Stimulated activated CD8-positive, alpha-beta memory T cell treated with anti-CD3 and anti-CD28 coated beads, Interleukin-15, amount 100 ng/mL, for 4 hours (primary cell): ENCODE measurements at regions not wholly inside any gene's neighbourhood (a gene's known extent, or its start where the extent isn't known, plus 50 kb on each side); places are given as distances from the start of the nearest gene placed in this dataset.

Source experiments
- DNase-seq, 2 donors: peaks; one replicate each; pipeline ENCODE4 v3.0.0-alpha.2; 2020; ENCODE audit warnings: low read depth in 2 of 2

- no peak for DNase-seq
Observed at GRCh38 chr3:25288413-25288812, 139.7 kb upstream of the RARB start.

- no peak for DNase-seq
Observed at GRCh38 chr3:25289156-25289555, 138.9 kb upstream of the RARB start.

- DNase-seq: no peak
Observed at GRCh38 chr3:25289663-25290062, 138.4 kb upstream of the RARB start.

GRCh38 chr3:25291481-25291905, 136.6 kb upstream of the RARB start:
- no peak for DNase-seq

GRCh38 chr3:25292036-25292435, 136.0 kb upstream of the RARB start:
- DNase-seq: no peak

GRCh38 chr3:25292595-25292994, 135.5 kb upstream of the RARB start:
- no peak for DNase-seq

GRCh38 chr3:25293736-25294135, 134.3 kb upstream of the RARB start:
- no peak for DNase-seq

- DNase-seq: no peak
Observed at GRCh38 chr3:25294169-25294805, 133.8 kb upstream of the RARB start.

GRCh38 chr3:25297667-25298585, 130.1 kb upstream of the RARB start:
- DNase-seq: no peak

GRCh38 chr3:25300141-25300540, 127.9 kb upstream of the RARB start:
- DNase-seq: no peak

GRCh38 chr3:25304916-25305315, 123.1 kb upstream of the RARB start:
- DNase-seq: no peak

- DNase-seq: no peak
Observed at GRCh38 chr3:25306066-25306465, 122.0 kb upstream of the RARB start.

GRCh38 chr3:25306705-25307104, 121.4 kb upstream of the RARB start:
- DNase-seq: no peak

GRCh38 chr3:25313286-25313685, 114.8 kb upstream of the RARB start:
- no peak for DNase-seq

- DNase-seq: no peak
Observed at GRCh38 chr3:25324954-25325655, 103.0 kb upstream of the RARB start.

- no peak for DNase-seq
Observed at GRCh38 chr3:25335356-25335755, 92.7 kb upstream of the RARB start.

GRCh38 chr3:25338158-25338725, 89.8 kb upstream of the RARB start:
- no peak for DNase-seq

GRCh38 chr3:25339225-25339624, 88.8 kb upstream of the RARB start:
- no peak for DNase-seq

- DNase-seq: no peak
Observed at GRCh38 chr3:25344670-25345069, 83.4 kb upstream of the RARB start.

- DNase-seq: no peak
Observed at GRCh38 chr3:25349095-25349494, 79.0 kb upstream of the RARB start.

GRCh38 chr3:25349828-25350724, 78.0 kb upstream of the RARB start:
- DNase-seq: no peak
